Central memory CD8-positive, alpha-beta T cell (primary cell): ENCODE measurements at regions not wholly inside any gene's neighbourhood (a gene's known extent, or its start where the extent isn't known, plus 50 kb on each side); places are given as distances from the start of the nearest gene placed in this dataset.

Experiments used
- ATAC-seq: fragments of 150-1000 bp; cut with Tn5 transposase; replicated peaks from 2 replicates; pipeline ENCODE4 v1.10.0; 2022; ENCODE audit warnings: mild to moderate bottlenecking, moderate FRiP score, moderate number of reproducible peaks; ENCODE audit not compliant: poor library complexity, severe bottlenecking; ENCODE audit errors: extremely low read depth
- DNase-seq, 2 donors: peaks; one replicate each; pipeline ENCODE4 v3.0.0; 2021; ENCODE audit warnings: low spot score in 2 of 2
- H3K27ac Mint-ChIP-seq: one replicate; pipeline ENCODE4 v1.8.0; 2022; ENCODE audit warnings: low read depth, mild to moderate bottlenecking, moderate library complexity, mixed read lengths
- H3K27me3 Mint-ChIP-seq: one replicate; pipeline ENCODE4 v1.8.0; 2022; ENCODE audit warnings: mixed read lengths
- H3K36me3 Mint-ChIP-seq: one replicate; pipeline ENCODE4 v1.8.0; 2022; ENCODE audit warnings: mild to moderate bottlenecking, moderate library complexity, mixed read lengths; ENCODE audit not compliant: insufficient read depth
- H3K4me1 Mint-ChIP-seq: one replicate; pipeline ENCODE4 v1.8.0; 2022; ENCODE audit warnings: mixed read lengths
- H3K4me3 Mint-ChIP-seq: one replicate; pipeline ENCODE4 v1.8.0; 2022; ENCODE audit warnings: mild to moderate bottlenecking, moderate library complexity, mixed read lengths
- H3K9me3 Mint-ChIP-seq: one replicate; pipeline ENCODE4 v1.8.0; 2022; ENCODE audit warnings: mixed read lengths

- Mint-ChIP-seq H3K27ac (no peak overlapping the region), H3K27me3 (peaks cover 58% of the 10 kb centered on the region), H3K4me1 (no peaks in the 10 kb centered on the region), H3K4me3 (no peak overlapping the region), H3K9me3 (no peaks in the 10 kb centered on the region), H3K36me3 (peaks cover 2% of the 10 kb centered on the region)
- DNase-seq (no peak), ATAC-seq (no peak)
Observed at GRCh38 chr11:130749216-130749615, 167.1 kb downstream of the SNX19 start.

DNA sequence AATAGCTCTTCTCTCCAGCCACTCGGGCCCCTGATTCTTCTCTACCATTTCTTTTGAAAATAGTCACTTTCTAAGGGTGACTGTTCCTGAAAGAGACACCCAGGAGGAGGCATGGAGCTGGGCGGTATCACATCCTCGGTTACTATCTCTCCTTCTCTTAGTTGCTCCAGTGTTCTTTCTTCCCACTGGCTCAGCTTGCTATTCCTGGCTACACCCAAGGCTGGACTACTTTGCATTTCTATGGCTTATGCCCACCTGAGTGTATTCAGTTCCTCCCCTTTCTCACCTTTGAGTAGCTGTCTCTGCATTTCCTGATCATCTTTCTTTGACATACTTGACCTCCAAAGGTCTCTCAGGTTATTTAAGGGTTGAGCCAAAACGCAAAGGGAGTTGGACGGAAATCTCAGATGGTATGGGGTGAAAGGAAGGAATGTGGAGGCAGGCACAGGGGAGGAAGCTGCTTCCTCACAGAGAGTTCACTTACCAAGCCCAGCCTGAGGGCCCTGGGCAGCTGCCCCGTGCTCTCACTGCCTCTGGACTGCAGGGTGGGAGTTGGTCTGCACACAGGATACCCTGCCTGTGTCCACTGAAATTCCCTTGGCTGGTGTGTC, 155.7 kb downstream of the SNX19 start:
- DNase-seq (no peak), ATAC-seq (no peak)
- no peaks in the 10 kb centered on the region for H3K9me3 Mint-ChIP-seq
- no peak overlapping the region for H3K27ac Mint-ChIP-seq
- H3K4me1 Mint-ChIP-seq, result no peaks in the 10 kb centered on the region
- peaks cover 26% of the 10 kb centered on the region for H3K27me3 Mint-ChIP-seq
- no peaks in the 10 kb centered on the region for H3K36me3 Mint-ChIP-seq
- H3K4me3 Mint-ChIP-seq, result no peak overlapping the region

- no peak for ATAC-seq
- no peak for DNase-seq
- Mint-ChIP-seq H3K9me3 (no peaks in the 10 kb centered on the region), H3K4me1 (peaks cover 9% of the 10 kb centered on the region), H3K27ac (no peak overlapping the region), H3K27me3 (peaks cover 26% of the 10 kb centered on the region), H3K36me3 (no peaks in the 10 kb centered on the region), H3K4me3 (no peak overlapping the region)
Observed at GRCh38 chr11:130761560-130762220, 154.6 kb downstream of the SNX19 start.

DNA sequence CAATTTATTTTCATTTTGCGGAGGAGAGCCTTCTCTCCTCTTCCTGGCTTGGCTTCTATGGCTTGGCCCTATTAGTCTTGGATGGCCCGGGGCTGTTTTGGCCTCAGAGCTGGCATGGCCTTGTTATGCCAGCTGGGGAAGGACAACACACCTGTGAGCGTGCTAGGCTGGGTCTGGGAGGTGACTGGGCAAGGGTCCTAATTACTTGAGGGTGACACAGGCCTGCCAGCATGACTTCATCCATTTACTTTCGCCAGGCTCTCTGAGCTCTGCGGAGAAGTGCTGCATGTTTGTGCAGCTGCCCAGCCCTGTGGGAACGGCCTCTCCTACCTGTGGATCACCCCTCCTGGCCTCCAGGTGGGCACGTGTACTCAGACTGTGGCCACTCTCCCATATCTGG, 153.6 kb downstream of the SNX19 start:
- no peak for ATAC-seq
- H3K36me3 Mint-ChIP-seq, result no peaks in the 10 kb centered on the region
- DNase-seq, result no peak
- H3K4me3 Mint-ChIP-seq, result no peak overlapping the region
- peaks cover 21% of the 10 kb centered on the region for H3K27me3 Mint-ChIP-seq
- no peaks in the 10 kb centered on the region for H3K9me3 Mint-ChIP-seq
- H3K27ac Mint-ChIP-seq, result no peak overlapping the region
- peaks cover 11% of the 10 kb centered on the region for H3K4me1 Mint-ChIP-seq

DNA sequence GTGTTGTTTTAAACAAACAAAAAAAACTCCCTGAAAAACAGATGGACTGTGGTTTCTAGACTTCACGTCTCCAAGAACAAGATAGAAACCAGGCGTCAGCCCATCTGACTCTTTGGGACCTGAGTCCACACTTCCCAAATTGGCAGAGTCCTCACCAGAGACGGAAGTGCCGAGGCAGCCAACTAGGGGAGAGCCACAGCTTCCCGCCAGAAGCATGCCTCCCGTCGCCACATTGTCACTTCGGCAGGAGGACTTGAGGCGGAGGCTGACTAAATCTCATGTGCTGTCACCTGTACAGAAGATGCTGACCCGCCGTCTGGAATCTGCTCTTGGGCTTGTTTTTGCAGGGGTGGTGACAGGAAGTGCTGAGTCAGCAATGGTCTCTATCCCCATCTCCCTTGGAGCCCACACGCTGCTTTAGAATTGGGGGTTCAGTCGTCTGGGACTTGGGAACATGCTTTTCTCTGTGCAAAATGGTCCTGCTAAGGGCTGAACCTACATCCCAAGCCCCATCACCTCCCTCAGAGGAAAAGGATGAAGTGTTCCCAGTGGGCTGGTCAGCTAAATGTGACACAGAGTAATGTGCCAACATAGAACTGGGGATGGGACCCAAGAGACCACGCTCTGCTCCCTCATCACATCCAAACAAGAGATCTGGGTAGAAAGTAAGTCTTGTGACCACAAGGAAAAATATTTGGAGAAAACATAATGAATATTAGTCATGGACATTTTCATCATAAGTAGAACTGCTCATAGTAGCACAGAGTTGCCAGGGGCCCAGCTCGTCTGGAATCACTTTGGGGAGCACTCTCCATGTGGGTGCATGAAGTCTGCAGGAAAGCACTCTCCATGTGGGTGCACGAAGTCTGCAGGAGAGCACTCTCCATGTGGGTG, 152.9 kb downstream of the SNX19 start:
- ATAC-seq, result no peak
- no peaks in the 10 kb centered on the region for H3K36me3 Mint-ChIP-seq
- H3K27me3 Mint-ChIP-seq, result peaks cover 15% of the 10 kb centered on the region
- H3K9me3 Mint-ChIP-seq, result no peaks in the 10 kb centered on the region
- peaks cover 11% of the 10 kb centered on the region for H3K4me1 Mint-ChIP-seq
- H3K4me3 Mint-ChIP-seq, result no peak overlapping the region
- H3K27ac Mint-ChIP-seq, result no peak overlapping the region
- no peak for DNase-seq

DNA sequence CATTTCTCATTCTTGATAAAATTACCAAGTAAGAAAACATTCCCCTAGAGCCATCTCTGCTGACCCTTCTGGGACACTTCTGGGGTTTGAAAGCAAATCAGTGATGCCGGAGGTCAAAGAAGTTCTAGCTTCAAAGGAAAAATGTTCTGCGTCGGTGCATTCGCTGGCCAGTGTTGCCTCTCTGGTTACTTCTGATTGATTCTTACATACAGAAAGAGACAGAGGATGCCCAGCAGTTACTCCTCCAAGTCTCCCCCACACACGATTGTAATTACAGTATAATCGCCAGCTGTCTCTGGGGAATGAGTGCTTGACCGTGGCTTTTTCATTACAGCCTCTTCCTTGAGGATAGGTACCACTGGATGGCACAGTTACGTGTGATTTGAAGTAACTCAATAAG, 150.9 kb downstream of the SNX19 start:
- H3K27me3 Mint-ChIP-seq, result peaks cover 13% of the 10 kb centered on the region
- DNase-seq (no peak), ATAC-seq (no peak)
- no peak overlapping the region for H3K27ac Mint-ChIP-seq
- H3K4me1 Mint-ChIP-seq, result peaks cover 11% of the 10 kb centered on the region
- no peaks in the 10 kb centered on the region for H3K36me3 Mint-ChIP-seq
- H3K9me3 Mint-ChIP-seq, result no peaks in the 10 kb centered on the region
- H3K4me3 Mint-ChIP-seq, result no peak overlapping the region

GRCh38 chr11:130765951-130766649, 150.2 kb downstream of the SNX19 start:
- ATAC-seq (no peak), DNase-seq (no peak)
- H3K36me3 Mint-ChIP-seq, result no peaks in the 10 kb centered on the region

DNA sequence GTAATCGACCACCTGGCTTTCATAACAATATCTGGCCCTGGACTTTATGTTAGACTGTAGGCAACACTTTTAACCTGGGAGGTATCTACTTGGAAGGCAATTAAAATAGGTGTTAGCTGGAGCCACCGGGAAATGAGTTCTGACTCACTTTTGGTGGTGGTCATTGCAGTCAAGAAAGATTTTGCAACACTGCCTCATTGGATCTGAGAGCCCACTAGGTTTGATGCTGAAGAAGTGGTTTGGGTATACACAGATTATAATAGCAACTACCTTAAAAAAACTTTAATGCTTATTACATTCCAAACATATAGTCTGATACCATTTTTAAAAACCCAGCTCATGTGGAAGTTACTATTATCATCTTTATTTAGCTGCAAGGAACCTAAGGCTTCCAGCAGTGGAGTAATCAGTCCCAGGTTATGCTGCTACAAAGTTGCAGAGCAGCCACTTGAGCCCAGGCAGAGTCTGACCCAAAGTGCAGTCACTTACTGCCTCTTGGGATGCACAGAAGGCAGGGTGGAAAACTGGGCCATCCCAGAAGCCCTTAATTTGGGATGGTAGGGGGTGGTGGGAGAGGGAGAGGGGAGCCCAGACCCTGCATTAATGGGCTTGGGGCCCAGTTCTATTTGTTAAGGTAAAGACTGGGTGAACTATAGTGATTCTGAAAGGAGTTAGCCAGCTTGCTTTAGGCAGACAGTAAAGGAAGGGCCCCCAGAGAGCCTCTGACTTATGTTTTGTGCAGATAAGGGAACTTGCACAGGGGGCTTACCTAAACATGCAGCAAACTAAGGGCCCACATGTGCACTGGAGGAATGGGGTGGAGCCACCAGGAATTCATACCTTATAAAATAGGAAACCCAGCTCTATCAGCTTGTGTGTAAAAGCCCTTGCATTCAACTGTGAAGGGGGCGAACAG, 149.4 kb downstream of the SNX19 start:
- Mint-ChIP-seq H3K27ac (peak overlapping the region; percentile 36), H3K4me3 (peak overlapping the region; percentile 21), H3K27me3 (no peaks in the 10 kb centered on the region), H3K4me1 (peaks cover 11% of the 10 kb centered on the region), H3K9me3 (no peaks in the 10 kb centered on the region), H3K36me3 (no peaks in the 10 kb centered on the region)
- DNase-seq, result no peak
- no peak for ATAC-seq

More at GRCh38 chr11:130765951-130766649, 150.2 kb downstream of the SNX19 start:
- Mint-ChIP-seq H3K27me3 (peaks cover 6% of the 10 kb centered on the region), H3K4me1 (peaks cover 11% of the 10 kb centered on the region), H3K9me3 (no peaks in the 10 kb centered on the region), H3K27ac (peak overlapping the region; percentile 36), H3K4me3 (peak overlapping the region; percentile 21)

DNA sequence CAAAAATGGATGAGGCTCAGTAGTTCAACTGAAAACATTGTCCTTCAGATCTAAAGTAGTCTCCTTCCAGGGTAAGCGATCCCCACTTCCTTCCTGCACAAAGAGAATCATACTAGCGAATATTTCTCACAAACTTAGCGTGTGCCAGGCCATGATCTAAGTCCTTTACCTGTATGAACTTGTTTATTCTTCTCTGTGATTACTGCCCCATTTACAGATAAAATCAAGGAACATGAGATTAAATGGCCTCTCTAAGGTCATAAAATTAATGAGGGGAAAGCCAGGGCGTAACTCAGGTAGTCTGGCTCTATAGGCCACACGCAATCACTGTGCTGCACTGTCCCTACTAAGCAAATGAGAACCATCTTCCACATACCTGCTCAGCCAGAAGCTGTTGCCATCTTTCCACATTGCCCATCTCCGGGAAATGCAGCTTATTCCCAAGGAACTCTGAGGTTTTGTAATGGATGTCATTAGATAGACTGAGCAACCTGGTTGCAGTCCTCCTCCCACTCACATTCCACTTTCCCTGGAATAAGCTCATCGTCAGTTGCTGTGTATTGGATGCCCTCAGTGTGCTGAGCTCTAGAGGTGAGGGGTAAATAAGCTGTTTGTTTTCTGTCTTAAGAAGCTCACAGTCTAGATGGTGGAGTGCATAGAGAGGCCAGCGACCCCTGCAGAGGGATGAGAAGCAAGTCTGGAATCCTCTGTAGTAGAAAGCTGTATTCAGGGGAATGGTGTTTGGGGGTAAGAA, 146.3 kb downstream of the SNX19 start:
- H3K9me3 Mint-ChIP-seq, result no peaks in the 10 kb centered on the region
- no peak overlapping the region for H3K4me3 Mint-ChIP-seq
- no peaks in the 10 kb centered on the region for H3K27me3 Mint-ChIP-seq
- H3K36me3 Mint-ChIP-seq, result no peaks in the 10 kb centered on the region
- peaks cover 11% of the 10 kb centered on the region for H3K4me1 Mint-ChIP-seq
- no peak for DNase-seq
- no peak for ATAC-seq
- no peak overlapping the region for H3K27ac Mint-ChIP-seq

GRCh38 chr11:130771708-130772107, 144.6 kb downstream of the SNX19 start:
- peaks cover 3% of the 10 kb centered on the region for H3K4me1 Mint-ChIP-seq
- H3K4me3 Mint-ChIP-seq, result no peak overlapping the region
- H3K27me3 Mint-ChIP-seq, result peaks cover 7% of the 10 kb centered on the region
- no peaks in the 10 kb centered on the region for H3K36me3 Mint-ChIP-seq
- no peak for ATAC-seq
- no peak overlapping the region for H3K27ac Mint-ChIP-seq
- DNase-seq, result no peak
- H3K9me3 Mint-ChIP-seq, result no peaks in the 10 kb centered on the region
